Vagina (tissue), 2 donors: ENCODE measurements at regions not wholly inside any gene's neighbourhood (a gene's known extent, or its start where the extent isn't known, plus 50 kb on each side); places are given as distances from the start of the nearest gene placed in this dataset.

Experiments used
- CTCF ChIP-seq, 3 experiments: fragments of 450-650 bp in 2 of 3; fragments of 200-600 bp in 1 of 3; sonication (generic) in 1 of 3; IDR thresholded peaks; one replicate each; pipeline ENCODE4 v1.5.1; 2017 to 2019; ENCODE audit warnings: antibody characterized with exemption in 3 of 3, mild to moderate bottlenecking in 2 of 3, moderate library complexity in 2 of 3
- POLR2A ChIP-seq, 2 donors: fragments of 450-650 bp; IDR thresholded peaks; one replicate each; pipeline ENCODE4 v1.6.1; 2017; ENCODE audit warnings: antibody characterized with exemption in 2 of 2, mild to moderate bottlenecking in 2 of 2, moderate library complexity in 2 of 2
- POLR2AphosphoS5 ChIP-seq, 2 donors: sonication (generic); formaldehyde crosslinking; IDR thresholded peaks; one replicate each; pipeline ENCODE4 v1.9.0; 2017; ENCODE audit warnings: antibody characterized with exemption in 2 of 2, mild to moderate bottlenecking in 2 of 2, low read depth in 1 of 2; ENCODE audit not compliant: insufficient read depth in 1 of 2

- TF ChIP-seq CTCF (IDR thresholded peaks at IDR 0.05) (no peak), POLR2A (IDR thresholded peaks at IDR 0.05) (no peak), POLR2AphosphoS5 (IDR thresholded peaks at IDR 0.05; ENCODE audit: insufficient read depth in 1 of 2, low read depth in 1 of 2) (no peak)
Observed at GRCh38 chr11:42023267-42023666, 563.8 kb upstream of the LRRC4C start.
